Liver (tissue), 8 donors: ENCODE measurements at regions not wholly inside any gene's neighbourhood (a gene's known extent, or its start where the extent isn't known, plus 50 kb on each side); places are given as distances from the start of the nearest gene placed in this dataset.

Source experiments
- DNase-seq: peaks from one replicate; pipeline ENCODE4 v3.0.0-alpha.2; 2017; ENCODE audit warnings: low spot score
- H3K27ac ChIP-seq, 2 donors: one replicate each; pipeline ENCODE4 v1.7.0; 2013; ENCODE audit warnings: inconsistent platforms in 2 of 2, low read length in 2 of 2, control low read depth in 1 of 2, low read depth in 1 of 2, mild to moderate bottlenecking in 1 of 2
- H3K27me3 ChIP-seq, 4 donors: one replicate each; pipeline versions ENCODE4 v1.6.1 to v1.7.0; 2013; ENCODE audit warnings: low read length in 3 of 4, inconsistent platforms in 1 of 4, mild to moderate bottlenecking in 1 of 4, moderate library complexity in 1 of 4; ENCODE audit not compliant: control insufficient read depth in 4 of 4, insufficient read depth in 4 of 4
- H3K36me3 ChIP-seq, 4 donors: one replicate each; pipeline versions ENCODE4 v1.6.1 to v1.7.0; 2013; ENCODE audit warnings: low read length in 3 of 4, mild to moderate bottlenecking in 3 of 4, low read depth in 1 of 4, moderate library complexity in 1 of 4; ENCODE audit not compliant: control insufficient read depth in 4 of 4, insufficient read depth in 3 of 4
- H3K4me1 ChIP-seq, 4 donors: one replicate each; pipeline versions ENCODE4 v1.6.1 to v1.7.0; 2013; ENCODE audit warnings: low read length in 3 of 4, mild to moderate bottlenecking in 3 of 4, moderate library complexity in 1 of 4; ENCODE audit not compliant: control insufficient read depth in 4 of 4, insufficient read depth in 4 of 4
- H3K4me3 ChIP-seq, 3 donors: one replicate each; pipeline versions ENCODE4 v1.6.1 to v1.7.0; 2013; ENCODE audit warnings: low read length in 3 of 3, control low read depth in 1 of 3, low read depth in 1 of 3, mild to moderate bottlenecking in 1 of 3
- H3K9ac ChIP-seq, 2 donors: one replicate each; pipeline ENCODE4 v1.7.0; 2013; ENCODE audit warnings: low read length in 2 of 2, mild to moderate bottlenecking in 2 of 2, moderate library complexity in 2 of 2, control low read depth in 1 of 2, low read depth in 1 of 2
- H3K9me3 ChIP-seq, 4 donors: one replicate each; pipeline versions ENCODE4 v1.6.1 to v1.7.0; 2013; ENCODE audit warnings: low read length in 3 of 4; ENCODE audit not compliant: control insufficient read depth in 4 of 4
- EGR1 ChIP-seq, 2 donors: IDR thresholded peaks; 2 replicates each; pipeline ENCODE4 v1.6.1; 2016 to 2018; ENCODE audit warnings: antibody characterized with exemption in 2 of 2, low read depth in 2 of 2
- FOXA1 ChIP-seq: IDR thresholded peaks from 2 replicates; pipeline ENCODE4 v1.6.1; 2016; ENCODE audit warnings: antibody characterized with exemption
- GABPA ChIP-seq, 2 donors: IDR thresholded peaks in 1 of 2; conservative IDR thresholded peaks in 1 of 2; 2 replicates each; pipeline ENCODE4 v1.6.1; 2016; ENCODE audit warnings: antibody characterized with exemption in 2 of 2, mild to moderate bottlenecking in 1 of 2, moderate library complexity in 1 of 2
- HNF4A ChIP-seq, 2 donors: conservative IDR thresholded peaks; 2 replicates each; pipeline ENCODE4 v1.6.1; 2016; ENCODE audit warnings: antibody characterized with exemption in 2 of 2, mild to moderate bottlenecking in 2 of 2
- HNF4G ChIP-seq: IDR thresholded peaks from 2 replicates; pipeline ENCODE4 v1.6.1; 2016; ENCODE audit warnings: antibody characterized with exemption
- JUND ChIP-seq, 2 donors: IDR thresholded peaks; 2 replicates each; pipeline ENCODE4 v1.6.1; 2016; ENCODE audit warnings: antibody characterized with exemption in 2 of 2
- RXRA ChIP-seq, 2 donors: IDR thresholded peaks; 2 replicates each; pipeline ENCODE4 v1.6.1; 2017 to 2018; ENCODE audit warnings: antibody characterized with exemption in 2 of 2, mild to moderate bottlenecking in 1 of 2
- SP1 ChIP-seq: IDR thresholded peaks from 2 replicates; pipeline ENCODE4 v1.6.1; 2018; ENCODE audit warnings: antibody characterized with exemption, mild to moderate bottlenecking
- YY1 ChIP-seq: IDR thresholded peaks from 2 replicates; pipeline ENCODE4 v1.6.1; 2016; ENCODE audit warnings: antibody characterized with exemption, mild to moderate bottlenecking
- WGBS: extraction: QIAGEN DNeasy Blood & Tissue Kit; methylation state at CpG from one replicate; pipeline ENCODE4 v1.1.7; 2013; 5-methylcytosine and 5-hydroxymethylcytosine counted together
- TF ChIP-seq, protein P1 (sequence below): IDR thresholded peaks from 2 replicates; pipeline ENCODE4 v1.6.1; 2016; ENCODE audit warnings: antibody characterized with exemption
- TF ChIP-seq, protein P2 (sequence below): fragments of 150-350 bp; IDR thresholded peaks from 2 replicates; pipeline ENCODE4 v1.5.1; 2017; ENCODE audit warnings: improper control_type of control experiment, low read depth, low read length; ENCODE audit not compliant: missing input control
- TF ChIP-seq, protein P3 (sequence below): IDR thresholded peaks from 2 replicates; pipeline ENCODE4 v1.6.1; 2016; ENCODE audit warnings: antibody characterized with exemption
- donor health status: healthy.
- donor health status: healthy.
- donor health status: healthy.
- donor health status: healthy.
- donor health status: healthy.

DNA sequence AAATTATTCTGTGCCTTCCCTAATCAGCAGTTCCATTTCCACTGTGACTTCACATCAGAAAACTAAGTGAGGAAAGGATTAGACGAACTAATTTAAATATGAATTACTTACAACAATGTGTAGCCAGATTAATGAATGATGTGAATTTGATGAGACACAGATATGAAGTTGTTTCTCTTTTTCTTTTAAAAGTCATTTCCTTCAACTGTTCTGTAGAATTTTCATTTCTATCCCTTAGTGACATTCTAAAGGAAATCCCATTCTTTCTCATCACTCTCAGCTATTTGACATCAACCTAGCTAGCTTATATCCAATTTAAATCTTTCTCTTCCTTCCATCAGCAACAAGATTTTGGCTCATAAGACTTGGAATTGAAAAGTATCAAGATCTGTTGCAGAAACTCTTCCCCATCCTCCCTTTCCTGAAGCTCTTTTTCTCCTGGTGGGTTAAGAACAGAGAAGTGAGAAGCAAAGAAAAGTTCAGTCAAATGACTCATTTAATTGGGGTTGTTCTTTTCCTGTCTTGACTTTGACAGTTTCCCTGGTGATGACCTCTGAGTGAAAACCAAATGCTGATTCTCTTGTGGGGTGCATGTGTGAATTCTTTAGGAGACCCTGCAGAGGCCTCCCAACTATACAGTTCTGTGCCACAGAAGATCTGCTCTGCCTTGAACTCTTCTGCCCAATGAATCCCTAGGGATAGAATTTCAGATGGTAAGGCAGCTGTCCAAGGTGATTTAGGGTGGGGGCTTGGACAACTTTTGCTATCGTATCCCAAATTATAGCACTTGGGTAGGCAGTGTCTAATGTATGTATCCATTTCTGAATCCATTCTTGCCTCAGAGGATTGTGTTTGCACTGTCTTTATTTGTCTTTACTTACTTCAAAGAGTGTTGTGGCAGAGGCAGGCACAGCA lies 232.5 kb upstream of the GPRIN3 start:
- no peak overlapping the region for H3K9ac ChIP-seq
- H3K27me3 ChIP-seq = no peaks in the 10 kb centered on the region
- 72% methylated on average over 2 of the region's 2 CpGs for WGBS
- no peaks in the 10 kb centered on the region for H3K4me1 ChIP-seq
- no peak for DNase-seq
- TF ChIP-seq YY1 = no peak
- TF ChIP-seq HNF4G = no peak
- no peak for TF ChIP-seq GABPA (IDR thresholded peaks at IDR 0.05 in 1 of 2, conservative IDR thresholded peaks at IDR 0.05 in 1 of 2)
- TF ChIP-seq, protein P1, sequence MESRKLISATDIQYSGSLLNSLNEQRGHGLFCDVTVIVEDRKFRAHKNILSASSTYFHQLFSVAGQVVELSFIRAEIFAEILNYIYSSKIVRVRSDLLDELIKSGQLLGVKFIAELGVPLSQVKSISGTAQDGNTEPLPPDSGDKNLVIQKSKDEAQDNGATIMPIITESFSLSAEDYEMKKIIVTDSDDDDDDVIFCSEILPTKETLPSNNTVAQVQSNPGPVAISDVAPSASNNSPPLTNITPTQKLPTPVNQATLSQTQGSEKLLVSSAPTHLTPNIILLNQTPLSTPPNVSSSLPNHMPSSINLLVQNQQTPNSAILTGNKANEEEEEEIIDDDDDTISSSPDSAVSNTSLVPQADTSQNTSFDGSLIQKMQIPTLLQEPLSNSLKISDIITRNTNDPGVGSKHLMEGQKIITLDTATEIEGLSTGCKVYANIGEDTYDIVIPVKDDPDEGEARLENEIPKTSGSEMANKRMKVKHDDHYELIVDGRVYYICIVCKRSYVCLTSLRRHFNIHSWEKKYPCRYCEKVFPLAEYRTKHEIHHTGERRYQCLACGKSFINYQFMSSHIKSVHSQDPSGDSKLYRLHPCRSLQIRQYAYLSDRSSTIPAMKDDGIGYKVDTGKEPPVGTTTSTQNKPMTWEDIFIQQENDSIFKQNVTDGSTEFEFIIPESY = no peak
- TF ChIP-seq RXRA (IDR thresholded peaks at IDR 0.05) = no peak
- TF ChIP-seq, protein P2, sequence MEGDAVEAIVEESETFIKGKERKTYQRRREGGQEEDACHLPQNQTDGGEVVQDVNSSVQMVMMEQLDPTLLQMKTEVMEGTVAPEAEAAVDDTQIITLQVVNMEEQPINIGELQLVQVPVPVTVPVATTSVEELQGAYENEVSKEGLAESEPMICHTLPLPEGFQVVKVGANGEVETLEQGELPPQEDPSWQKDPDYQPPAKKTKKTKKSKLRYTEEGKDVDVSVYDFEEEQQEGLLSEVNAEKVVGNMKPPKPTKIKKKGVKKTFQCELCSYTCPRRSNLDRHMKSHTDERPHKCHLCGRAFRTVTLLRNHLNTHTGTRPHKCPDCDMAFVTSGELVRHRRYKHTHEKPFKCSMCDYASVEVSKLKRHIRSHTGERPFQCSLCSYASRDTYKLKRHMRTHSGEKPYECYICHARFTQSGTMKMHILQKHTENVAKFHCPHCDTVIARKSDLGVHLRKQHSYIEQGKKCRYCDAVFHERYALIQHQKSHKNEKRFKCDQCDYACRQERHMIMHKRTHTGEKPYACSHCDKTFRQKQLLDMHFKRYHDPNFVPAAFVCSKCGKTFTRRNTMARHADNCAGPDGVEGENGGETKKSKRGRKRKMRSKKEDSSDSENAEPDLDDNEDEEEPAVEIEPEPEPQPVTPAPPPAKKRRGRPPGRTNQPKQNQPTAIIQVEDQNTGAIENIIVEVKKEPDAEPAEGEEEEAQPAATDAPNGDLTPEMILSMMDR = no peak
- TF ChIP-seq FOXA1 = no peak
- no peaks in the 10 kb centered on the region for H3K36me3 ChIP-seq
- no peaks in the 10 kb centered on the region for H3K9me3 ChIP-seq
- H3K27ac ChIP-seq = no peak overlapping the region
- no peak overlapping the region for H3K4me3 ChIP-seq

DNA sequence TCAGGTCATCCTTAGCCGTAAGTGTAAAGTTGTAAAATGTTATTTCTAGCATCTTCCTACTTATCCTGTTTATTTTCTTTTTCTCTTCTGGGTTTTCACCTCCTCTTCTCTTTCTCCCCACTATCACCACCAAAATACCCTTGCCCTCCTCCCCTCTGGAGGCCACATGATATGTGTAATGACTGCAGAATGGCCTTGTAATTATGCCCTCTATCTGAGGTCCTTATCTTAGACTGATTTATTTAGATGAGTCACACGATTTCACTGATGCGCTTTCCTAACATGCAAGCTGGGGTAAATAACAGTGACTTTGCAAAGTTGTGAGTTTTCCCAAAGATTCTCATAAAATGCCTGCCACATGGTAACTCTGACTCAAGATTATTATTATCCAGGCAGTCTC lies 231.8 kb upstream of the GPRIN3 start:
- H3K36me3 ChIP-seq = no peaks in the 10 kb centered on the region
- no peak overlapping the region for H3K27ac ChIP-seq
- TF ChIP-seq RXRA (IDR thresholded peaks at IDR 0.05) = no peak
- TF ChIP-seq JUND (IDR thresholded peaks at IDR 0.05) = no peak
- TF ChIP-seq, protein P3, sequence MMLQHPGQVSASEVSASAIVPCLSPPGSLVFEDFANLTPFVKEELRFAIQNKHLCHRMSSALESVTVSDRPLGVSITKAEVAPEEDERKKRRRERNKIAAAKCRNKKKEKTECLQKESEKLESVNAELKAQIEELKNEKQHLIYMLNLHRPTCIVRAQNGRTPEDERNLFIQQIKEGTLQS = no peak
- TF ChIP-seq, protein P1 = no peak
- TF ChIP-seq, protein P2 = no peak
- TF ChIP-seq HNF4A (conservative IDR thresholded peaks at IDR 0.05) = no peak
- TF ChIP-seq SP1 = no peak
- no peak for TF ChIP-seq EGR1 (IDR thresholded peaks at IDR 0.05; ENCODE audit: low read depth in 2 of 2)
- H3K9ac ChIP-seq = no peak overlapping the region
- no peak overlapping the region for H3K4me3 ChIP-seq
- no peaks in the 10 kb centered on the region for H3K27me3 ChIP-seq
- DNase-seq = no peak
- H3K4me1 ChIP-seq = no peaks in the 10 kb centered on the region
- 68% methylated on average over 3 of the region's 3 CpGs for WGBS
- H3K9me3 ChIP-seq = no peaks in the 10 kb centered on the region
